ENCODE measurements at regions not wholly inside any gene's neighbourhood (a gene's known extent, or its start where the extent isn't known, plus 50 kb on each side); places are given as distances from the start of the nearest gene placed in this dataset.
A peak's percentile ranks its signal among the peaks of the same experiment; 100 is the strongest.

GRCh38 chr17:77555741-77556291 lies 402.7 kb upstream of the TNRC6C start (continued):
- TF ChIP-seq KLF17 (tag by site-specific recombination; IDR thresholded peaks at IDR 0.05) (0 out of 2 replicates have a peak, but pooled peaks have one; percentile 17), GLIS1 (tag by site-specific recombination; IDR thresholded peaks at IDR 0.05) (peak; percentile 70), ZNF23 (tag by site-specific recombination; IDR thresholded peaks at IDR 0.05; ENCODE audit: borderline replicate concordance) (no peak), ZNF645 (tag by site-specific recombination; IDR thresholded peaks at IDR 0.05) (no peak), GLI2 (tag by site-specific recombination; IDR thresholded peaks at IDR 0.05; ENCODE audit: borderline replicate concordance, low read depth) (no peak), ZNF449 (tag by site-specific recombination; IDR thresholded peaks at IDR 0.05) (no peak), ZNF404 (tag by site-specific recombination; IDR thresholded peaks at IDR 0.05) (no peak), PATZ1 (tag by site-specific recombination; IDR thresholded peaks at IDR 0.05) (peak; percentile 87), ZNF18 (tag by site-specific recombination; IDR thresholded peaks at IDR 0.05) (peak; percentile 99), ZNF626 (tag by site-specific recombination; IDR thresholded peaks at IDR 0.05) (no peak), ZBTB26 (tag by site-specific recombination; optimal IDR thresholded peaks at IDR 0.05) (no peak), ZBTB44 (tag by site-specific recombination; IDR thresholded peaks at IDR 0.05) (no peak), ZNF610 (tag by site-specific recombination; IDR thresholded peaks at IDR 0.05; ENCODE audit: borderline replicate concordance) (no peak), INSM2 (tag by site-specific recombination; IDR thresholded peaks at IDR 0.05) (peak; percentile 66), ZFP69B (tag by site-specific recombination; IDR thresholded peaks at IDR 0.05) (peak; percentile 62; the same call in 1 of the 2 replicates), ZBTB20 (tag by site-specific recombination; IDR thresholded peaks at IDR 0.05) (no peak; the same call in 1 of the 2 replicates), ZNF157 (tag by site-specific recombination; IDR thresholded peaks at IDR 0.05) (no peak), ZSCAN30 (tag by site-specific recombination; IDR thresholded peaks at IDR 0.05) (no peak), ZNF768 (tag by site-specific recombination; IDR thresholded peaks at IDR 0.05) (no peak), ZFP37 (tag by site-specific recombination; IDR thresholded peaks at IDR 0.05) (no peak), ZFP41 (tag by site-specific recombination; IDR thresholded peaks at IDR 0.05; ENCODE audit: borderline replicate concordance) (no peak), ZNF555 (tag by site-specific recombination; conservative IDR thresholded peaks at IDR 0.05) (no peak), PRDM10 (tag by site-specific recombination; IDR thresholded peaks at IDR 0.05) (peak; percentile 81)
